Glutamatergic neuron (in vitro differentiated cells): ENCODE measurements at regions not wholly inside any gene's neighbourhood (a gene's known extent, or its start where the extent isn't known, plus 50 kb on each side); places are given as distances from the start of the nearest gene placed in this dataset.

Source experiments
- DNase-seq: peaks from one replicate; pipeline ENCODE4 v3.0.0; 2022
- H3K27ac Mint-ChIP-seq: one replicate; pipeline ENCODE4 v1.8.0; 2020; ENCODE audit warnings: mild to moderate bottlenecking, mixed read lengths, inconsistent platforms; ENCODE audit not compliant: unreplicated experiment
- H3K27me3 Mint-ChIP-seq: one replicate; pipeline ENCODE4 v1.8.0; 2020; ENCODE audit warnings: mild to moderate bottlenecking, moderate library complexity, mixed read lengths, inconsistent platforms; ENCODE audit not compliant: unreplicated experiment
- H3K36me3 Mint-ChIP-seq: one replicate; pipeline ENCODE4 v1.8.0; 2020; ENCODE audit warnings: mild to moderate bottlenecking, mixed read lengths, inconsistent platforms; ENCODE audit not compliant: unreplicated experiment
- H3K4me1 Mint-ChIP-seq: one replicate; pipeline ENCODE4 v1.8.0; 2020; ENCODE audit warnings: mild to moderate bottlenecking, low read depth, mixed read lengths, inconsistent platforms; ENCODE audit not compliant: unreplicated experiment
- H3K4me3 Mint-ChIP-seq: one replicate; pipeline ENCODE4 v1.8.0; 2020; ENCODE audit warnings: mild to moderate bottlenecking, mixed read lengths, inconsistent platforms; ENCODE audit not compliant: unreplicated experiment
- H3K9me3 Mint-ChIP-seq: one replicate; pipeline ENCODE4 v1.8.0; 2020; ENCODE audit warnings: mild to moderate bottlenecking, moderate library complexity, mixed read lengths, inconsistent platforms; ENCODE audit not compliant: unreplicated experiment
- CTCF ChIP-seq: fragments of 200-600 bp; sonication (generic); IDR thresholded peaks from one replicate; pipeline ENCODE4 v1.5.0; 2021; ENCODE audit not compliant: partially characterized antibody, unreplicated experiment

- H3K36me3 Mint-ChIP-seq, result peaks cover 7% of the 10 kb centered on the region
- no peak for DNase-seq
- peaks cover 5% of the 10 kb centered on the region for H3K27me3 Mint-ChIP-seq
- peaks cover 5% of the 10 kb centered on the region for H3K4me1 Mint-ChIP-seq
- no peak overlapping the region for H3K4me3 Mint-ChIP-seq
- H3K9me3 Mint-ChIP-seq, result peaks cover 8% of the 10 kb centered on the region
- no peak overlapping the region for H3K27ac Mint-ChIP-seq
- TF ChIP-seq CTCF, result no peak
Observed at GRCh38 chr13:112150352-112150751, 83.4 kb downstream of the SOX1 start.

GRCh38 chr13:112152846-112153245, 85.9 kb downstream of the SOX1 start:
- Mint-ChIP-seq H3K4me1 (peaks cover 5% of the 10 kb centered on the region), H3K9me3 (peaks cover 8% of the 10 kb centered on the region), H3K27me3 (peaks cover 4% of the 10 kb centered on the region), H3K27ac (no peak overlapping the region), H3K4me3 (no peak overlapping the region), H3K36me3 (peaks cover 7% of the 10 kb centered on the region)
- no peak for TF ChIP-seq CTCF
- DNase-seq, result no peak

GRCh38 chr13:112153364-112153763, 86.4 kb downstream of the SOX1 start:
- Mint-ChIP-seq H3K4me3 (peak overlapping the region; percentile 13), H3K27ac (no peak overlapping the region), H3K4me1 (peaks cover 5% of the 10 kb centered on the region), H3K9me3 (peaks cover 8% of the 10 kb centered on the region), H3K27me3 (peaks cover 4% of the 10 kb centered on the region), H3K36me3 (peaks cover 6% of the 10 kb centered on the region)
- TF ChIP-seq CTCF, result no peak
- no peak for DNase-seq

- no peak for TF ChIP-seq CTCF
- Mint-ChIP-seq H3K4me3 (no peak overlapping the region), H3K9me3 (peaks cover 4% of the 10 kb centered on the region), H3K4me1 (peaks cover 6% of the 10 kb centered on the region), H3K36me3 (peaks cover 1% of the 10 kb centered on the region), H3K27ac (no peak overlapping the region), H3K27me3 (peaks cover 4% of the 10 kb centered on the region)
- DNase-seq, result no peak
Observed at GRCh38 chr13:112153846-112154245, 86.9 kb downstream of the SOX1 start.

GRCh38 chr13:112154301-112155060, 87.5 kb downstream of the SOX1 start:
- H3K9me3 Mint-ChIP-seq, result peaks cover 3% of the 10 kb centered on the region
- no peak overlapping the region for H3K27ac Mint-ChIP-seq
- H3K4me1 Mint-ChIP-seq, result peaks cover 10% of the 10 kb centered on the region
- DNase-seq, result no peak
- no peak for TF ChIP-seq CTCF
- H3K27me3 Mint-ChIP-seq, result peaks cover 4% of the 10 kb centered on the region
- H3K36me3 Mint-ChIP-seq, result no peaks in the 10 kb centered on the region
- no peak overlapping the region for H3K4me3 Mint-ChIP-seq
